Effector memory CD4-positive, alpha-beta T cell (primary cell): ENCODE measurements at regions not wholly inside any gene's neighbourhood (a gene's known extent, or its start where the extent isn't known, plus 50 kb on each side); places are given as distances from the start of the nearest gene placed in this dataset.
"Not testable (repeated sequence)": the region's sequence is repeated elsewhere in the genome, so short reads cannot be mapped to it uniquely, and the experiment has no call there.

Experiments used
- DNase-seq, 3 donors: peaks; one replicate each; pipeline ENCODE4 v3.0.0-alpha.2; 2020
- H3K27ac ChIP-seq: 2 replicates; pipeline ENCODE4 v1.7.0; 2013; ENCODE audit warnings: mild to moderate bottlenecking, low read length, moderate library complexity; ENCODE audit not compliant: insufficient read depth, poor library complexity, severe bottlenecking
- H3K27me3 ChIP-seq: replicated peaks from 2 replicates; pipeline ENCODE4 v1.7.0; 2013; ENCODE audit warnings: mild to moderate bottlenecking, low read length; ENCODE audit not compliant: insufficient read depth, control insufficient read depth, poor library complexity, severe bottlenecking
- H3K36me3 ChIP-seq: 2 replicates; pipeline ENCODE4 v1.7.0; 2013; ENCODE audit warnings: mild to moderate bottlenecking, low read length, moderate library complexity; ENCODE audit not compliant: control insufficient read depth, insufficient read depth
- H3K4me1 ChIP-seq: 2 replicates; pipeline ENCODE4 v1.7.0; 2013; ENCODE audit warnings: low read length, mild to moderate bottlenecking; ENCODE audit not compliant: control insufficient read depth, insufficient read depth, poor library complexity, severe bottlenecking
- H3K4me3 ChIP-seq: 2 replicates; pipeline ENCODE4 v1.7.0; 2013; ENCODE audit warnings: low read length, low read depth, mild to moderate bottlenecking; ENCODE audit not compliant: insufficient read depth, poor library complexity, severe bottlenecking
- H3K9me3 ChIP-seq: 2 replicates; pipeline ENCODE4 v1.7.0; 2013; ENCODE audit warnings: mild to moderate bottlenecking, low read length, moderate library complexity; ENCODE audit not compliant: control insufficient read depth

DNA sequence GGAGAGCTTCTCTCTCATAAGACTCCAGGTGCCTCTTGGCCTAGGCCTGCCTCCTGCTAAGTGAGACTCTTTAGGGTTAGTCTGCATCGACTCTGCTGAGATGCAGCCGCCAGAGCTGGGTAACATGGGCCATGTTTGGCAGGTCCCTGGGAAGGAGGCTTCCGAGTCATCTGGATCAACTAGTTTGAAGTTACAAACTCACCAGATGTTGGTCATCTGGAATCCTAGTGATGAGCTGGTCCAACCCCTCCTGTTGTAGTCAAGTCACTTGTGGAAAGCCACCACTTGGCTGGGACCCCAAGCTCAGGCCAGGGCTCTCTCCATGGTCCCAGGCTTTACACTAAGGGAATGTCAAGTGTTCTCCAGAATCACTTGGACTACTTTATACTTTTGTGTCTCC, 143.4 kb downstream of the ADRA2C start:
- H3K27ac ChIP-seq, H3K27me3 ChIP-seq, H3K4me3 ChIP-seq, H3K4me1 ChIP-seq, DNase-seq, H3K9me3 ChIP-seq, H3K36me3 ChIP-seq: not testable (repeated sequence)

DNA sequence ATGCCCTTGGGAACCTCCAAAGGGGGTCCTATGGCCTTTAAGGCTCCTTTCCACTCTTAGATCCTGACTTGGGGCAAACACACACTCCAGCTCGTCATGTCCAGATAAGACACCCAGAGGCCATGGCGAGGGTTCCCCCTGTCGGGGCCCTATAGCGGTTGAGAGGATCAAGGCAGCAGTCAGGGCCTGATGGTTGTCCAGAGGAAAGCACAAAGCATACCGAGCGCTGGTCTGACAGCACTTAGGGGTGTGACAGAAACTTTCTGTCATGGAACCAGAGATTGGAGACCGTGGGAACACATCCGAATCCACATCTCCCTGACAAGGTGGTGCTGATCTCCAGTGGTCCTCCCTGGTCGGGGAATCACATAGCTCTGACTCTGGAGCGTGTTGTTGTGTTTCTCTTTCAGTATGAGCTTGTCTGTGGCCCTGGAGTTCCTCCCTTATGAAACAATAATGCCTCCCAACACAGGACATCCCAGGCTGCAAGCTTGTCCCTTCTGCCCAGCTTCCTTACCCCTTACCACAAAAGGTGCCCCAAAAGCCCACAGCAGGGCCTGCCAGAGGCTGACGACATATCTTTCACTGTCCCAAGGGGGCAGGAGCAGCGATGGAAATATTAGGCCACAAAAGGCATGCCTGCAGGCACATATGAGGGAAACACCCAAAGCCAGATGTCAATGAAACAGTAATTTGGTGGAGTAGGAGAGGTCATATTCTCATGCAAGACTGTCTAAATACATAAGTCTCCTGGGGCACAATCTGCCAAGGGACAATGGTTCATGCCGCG, 144.2 kb downstream of the ADRA2C start:
- H3K36me3 ChIP-seq, H3K27me3 ChIP-seq, DNase-seq, H3K27ac ChIP-seq, H3K4me3 ChIP-seq, H3K4me1 ChIP-seq, H3K9me3 ChIP-seq: not testable (repeated sequence)

DNA sequence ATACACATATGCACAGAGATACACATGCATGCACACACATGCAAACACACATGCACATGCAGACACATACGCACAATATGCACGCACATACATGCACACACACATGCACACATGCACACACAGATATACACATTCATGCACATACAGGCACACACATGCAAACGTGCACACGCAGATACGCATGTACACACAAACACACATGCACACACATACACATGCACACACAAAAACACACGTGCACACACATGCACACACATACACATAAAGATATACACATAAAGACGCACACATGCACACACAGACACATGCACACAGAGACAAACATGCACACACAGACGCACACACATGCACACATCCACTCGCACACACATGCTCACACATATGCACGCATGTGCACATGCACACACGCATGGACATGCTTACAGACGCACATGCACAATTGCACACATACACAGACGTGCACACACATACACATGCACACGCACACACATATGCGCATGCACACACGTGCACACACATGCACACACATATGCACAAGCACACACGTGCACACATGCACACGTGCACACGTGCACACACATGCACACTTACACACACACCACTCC, 145.2 kb downstream of the ADRA2C start:
- Histone ChIP-seq H3K36me3 (no peaks in the 10 kb centered on the region), H3K4me1 (no peaks in the 10 kb centered on the region), H3K9me3 (no peaks in the 10 kb centered on the region), H3K27me3 (no peaks in the 10 kb centered on the region), H3K4me3 (no peak overlapping the region), H3K27ac (no peak overlapping the region)
- no peak for DNase-seq

DNA sequence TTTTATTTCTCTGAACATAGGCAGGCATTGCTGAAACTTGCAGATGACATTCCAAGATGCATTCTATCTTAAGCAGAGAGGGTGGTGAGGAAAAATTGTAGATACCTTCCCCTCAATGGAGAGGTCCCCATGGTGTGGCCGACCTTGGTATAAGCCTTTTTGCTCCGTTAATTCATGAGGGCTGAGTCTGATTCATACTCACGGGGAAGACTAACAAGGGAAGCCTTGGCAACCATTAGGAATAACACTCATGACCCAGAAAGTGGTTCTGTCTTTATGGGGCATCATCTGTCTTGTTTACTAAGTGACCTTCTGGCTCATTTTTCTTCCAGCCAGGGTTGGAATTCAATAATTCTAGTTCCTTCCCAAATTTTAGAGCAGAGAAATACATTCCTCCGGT, 148.3 kb downstream of the ADRA2C start:
- DNase-seq, H3K27me3 ChIP-seq, H3K36me3 ChIP-seq, H3K27ac ChIP-seq, H3K9me3 ChIP-seq, H3K4me3 ChIP-seq, H3K4me1 ChIP-seq: not testable (repeated sequence)

- not testable (repeated sequence) for H3K9me3 ChIP-seq, H3K36me3 ChIP-seq, H3K4me3 ChIP-seq, H3K4me1 ChIP-seq, DNase-seq, H3K27me3 ChIP-seq, H3K27ac ChIP-seq
Observed at GRCh38 chr4:3919509-3919908, 153.3 kb downstream of the ADRA2C start.

- not testable (repeated sequence) for H3K4me3 ChIP-seq, H3K27ac ChIP-seq, H3K9me3 ChIP-seq, H3K4me1 ChIP-seq, H3K36me3 ChIP-seq, H3K27me3 ChIP-seq, DNase-seq
Observed at GRCh38 chr4:3921902-3922301, 155.7 kb downstream of the ADRA2C start.

GRCh38 chr4:3925841-3926240, 159.7 kb downstream of the ADRA2C start:
- H3K27ac ChIP-seq, DNase-seq, H3K27me3 ChIP-seq, H3K4me3 ChIP-seq, H3K9me3 ChIP-seq, H3K4me1 ChIP-seq, H3K36me3 ChIP-seq: not testable (repeated sequence)

- not testable (repeated sequence) for H3K9me3 ChIP-seq, H3K27ac ChIP-seq, H3K27me3 ChIP-seq, H3K36me3 ChIP-seq, H3K4me1 ChIP-seq, H3K4me3 ChIP-seq, DNase-seq
Observed at GRCh38 chr4:3926271-3926670, 160.1 kb downstream of the ADRA2C start.

DNA sequence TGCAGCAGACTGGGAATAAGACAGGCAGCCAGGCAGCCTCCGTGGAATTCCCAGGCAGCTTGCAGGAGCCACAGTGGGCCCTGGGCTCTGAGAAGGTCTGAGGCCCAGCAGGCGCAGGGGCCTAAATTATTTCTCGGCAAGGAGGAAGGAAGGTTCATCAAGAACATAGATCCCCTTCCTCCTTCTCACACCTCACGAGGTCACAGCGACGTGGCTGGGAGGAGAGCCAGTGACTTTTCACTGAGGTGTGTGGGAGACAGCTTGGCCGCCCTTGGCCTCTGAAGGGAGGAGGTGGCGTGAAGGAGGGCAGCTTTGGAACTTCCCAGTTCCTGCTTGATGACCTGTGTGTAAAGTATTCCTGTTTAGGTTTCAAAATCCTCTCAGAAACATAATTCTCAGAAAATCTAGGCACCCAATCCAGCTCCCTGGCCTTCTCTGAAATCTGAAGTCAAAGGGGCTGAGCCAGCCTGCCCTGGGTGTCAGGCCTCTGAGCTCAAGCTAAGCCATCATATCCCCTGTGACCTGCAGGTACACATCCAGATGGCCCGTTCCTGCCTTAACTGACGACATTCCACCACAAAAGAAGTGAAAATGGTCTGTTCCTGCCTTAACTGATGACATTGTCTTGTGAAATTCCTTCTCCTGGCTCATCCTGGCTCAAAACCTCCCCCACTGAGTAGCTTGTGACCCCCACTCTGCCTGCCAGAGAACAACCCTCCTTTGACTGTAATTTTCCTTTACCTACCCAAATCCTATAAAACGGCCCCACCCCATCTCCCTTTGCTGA, 161.0 kb downstream of the ADRA2C start:
- not testable (repeated sequence) for H3K4me1 ChIP-seq, H3K27me3 ChIP-seq, H3K9me3 ChIP-seq, DNase-seq, H3K27ac ChIP-seq, H3K36me3 ChIP-seq, H3K4me3 ChIP-seq

GRCh38 chr4:3929431-3929830, 163.2 kb downstream of the ADRA2C start:
- not testable (repeated sequence) for H3K9me3 ChIP-seq, DNase-seq, H3K27ac ChIP-seq, H3K4me1 ChIP-seq, H3K36me3 ChIP-seq, H3K27me3 ChIP-seq, H3K4me3 ChIP-seq
